HepG2 (cell line): ENCODE measurements at regions not wholly inside any gene's neighbourhood (a gene's known extent, or its start where the extent isn't known, plus 50 kb on each side); places are given as distances from the start of the nearest gene placed in this dataset.

Experiments used
- ATAC-seq: fragments of 200-7000 bp; cut with Tn5 transposase; 3 replicates; pipeline ENCODE4 v1.9.1; 2020; ENCODE audit warnings: mild to moderate bottlenecking, moderate library complexity
- BruUV-seq: library from RNA; stranded (reverse); fragments of 400-500 nt; replicated peaks from 2 replicates; lab custom pipeline; 2021; lab: Mats Ljungman, UMichigan
- CTCF ChIA-PET: fragments of 300-600 bp; formaldehyde crosslinking; extraction: SDS; loops from one replicate; lab custom pipeline; 2021; ENCODE audit warnings: low total read pairs, inconsistent platforms, low intra/inter-chr PET ratio; lab: Yijun Ruan, JAX
- POLR2A ChIA-PET: fragments of 350-600 bp; sonication (Branson Sonifier 250); formaldehyde crosslinking; loops from one replicate; lab custom pipeline; 2020; ENCODE audit warnings: antibody characterized with exemption, inconsistent platforms; lab: Yijun Ruan, JAX
- DNase-seq: peaks from one replicate; pipeline ENCODE4 v3.0.0-alpha.2; 2015; ENCODE audit warnings: low spot score
- FAIRE-seq: peaks from 3 replicates; lab custom pipeline; 2011; peaks lifted over from hg19 to GRCh38; lab: Jason Lieb, UNC
- H2AFZ ChIP-seq: one replicate; pipeline ENCODE4 v1.6.1; 2011; ENCODE audit warnings: low read length, inconsistent platforms
- H3K27ac ChIP-seq: fragments of 300-600 bp; 3 replicates; pipeline ENCODE4 v1.8.0; 2011; ENCODE audit warnings: mixed run types, mild to moderate bottlenecking, mixed read lengths, low read length, inconsistent platforms; ENCODE audit not compliant: insufficient read depth; ENCODE audit errors: extremely low read length
- H3K27me3 ChIP-seq, 2 experiments: fragments of 200-600 bp in 1 of 2; 2 replicates in 1 of 2; 3 replicates in 1 of 2; pipeline versions ENCODE4 v1.6.0 to v1.8.0; 2011; ENCODE audit warnings: low read length in 2 of 2, mild to moderate bottlenecking in 2 of 2, moderate library complexity in 2 of 2, inconsistent platforms in 1 of 2; ENCODE audit not compliant: insufficient read depth in 2 of 2, control insufficient read depth in 1 of 2
- H3K36me3 ChIP-seq, 2 experiments: fragments of 200-600 bp in 1 of 2; replicated peaks in 1 of 2; 2 replicates in 1 of 2; 3 replicates in 1 of 2; pipeline versions ENCODE4 v1.5.1 to v1.8.0; 2011; ENCODE audit warnings: low read length in 2 of 2, inconsistent platforms in 1 of 2; ENCODE audit not compliant: insufficient read depth in 2 of 2, control insufficient read depth in 1 of 2
- H3K4me1 ChIP-seq: 2 replicates; pipeline ENCODE4 v1.5.1; 2012; ENCODE audit warnings: low read length, inconsistent platforms; ENCODE audit not compliant: insufficient read depth
- H3K4me2 ChIP-seq: 2 replicates; pipeline ENCODE4 v1.6.0; 2011; ENCODE audit warnings: low read depth, low read length, inconsistent platforms
- H3K4me3 ChIP-seq, 3 experiments: fragments of 200-600 bp in 1 of 3; sonication (generic), shearing (Covaris generic) in 1 of 3; replicated peaks in 1 of 3; 2 replicates each; pipeline ENCODE4 v1.5.1; 2011 to 2016; ENCODE audit warnings: low read length in 3 of 3, inconsistent platforms in 2 of 3, low read depth in 2 of 3, mild to moderate bottlenecking in 2 of 3, control low read depth in 1 of 3, mixed read lengths in 1 of 3; ENCODE audit not compliant: insufficient read depth in 1 of 3
- H3K79me2 ChIP-seq: one replicate; pipeline ENCODE4 v1.6.1; 2011; ENCODE audit warnings: low read length, inconsistent platforms; ENCODE audit not compliant: insufficient read depth
- H3K9ac ChIP-seq: 2 replicates; pipeline ENCODE4 v1.6.0; 2011; ENCODE audit warnings: mild to moderate bottlenecking, low read depth, low read length, inconsistent platforms; ENCODE audit not compliant: insufficient read depth
- H3K9me3 ChIP-seq: 2 replicates; pipeline ENCODE4 v1.5.1; 2012; ENCODE audit warnings: mild to moderate bottlenecking, low read length
- H4K20me1 ChIP-seq: 2 replicates; pipeline ENCODE4 v1.6.0; 2011; ENCODE audit warnings: inconsistent platforms, mild to moderate bottlenecking, low read length, moderate library complexity; ENCODE audit not compliant: insufficient read depth
- BRF2 ChIP-seq: sonication (generic); formaldehyde crosslinking; IDR thresholded peaks from 2 replicates; pipeline ENCODE4 v1.8.1; 2022; ENCODE audit warnings: mild to moderate bottlenecking, missing genetic modification reagents
- DNMT1 ChIP-seq: sonication (generic); formaldehyde crosslinking; IDR thresholded peaks from 2 replicates; pipeline ENCODE4 v1.5.1; 2020; ENCODE audit warnings: mild to moderate bottlenecking, missing genetic modification reagents
- KMT2A ChIP-seq: sonication (generic); formaldehyde crosslinking; IDR thresholded peaks from 2 replicates; pipeline ENCODE4 v1.4.0; 2020; ENCODE audit warnings: missing genetic modification reagents
- LRRFIP1 ChIP-seq: sonication (generic); formaldehyde crosslinking; conservative IDR thresholded peaks from 2 replicates; pipeline ENCODE4 v1.4.0; 2020; ENCODE audit warnings: missing genetic modification reagents
- TFAP4 ChIP-seq: sonication (generic); IDR thresholded peaks from 2 replicates; pipeline ENCODE4 v1.6.1; 2016; ENCODE audit warnings: low read depth, borderline replicate concordance
- XRCC5 ChIP-seq: fragments of 200-400 bp; formaldehyde crosslinking; optimal IDR thresholded peaks from 2 replicates; pipeline ENCODE3; 2017; ENCODE audit warnings: mild to moderate bottlenecking, low read length
- ZFP36 ChIP-seq: fragments of 150-350 bp; IDR thresholded peaks from 2 replicates; pipeline ENCODE4 v1.6.1; 2018; ENCODE audit warnings: borderline replicate concordance, low read length, low read depth; ENCODE audit not compliant: partially characterized antibody
- ZNF512 ChIP-seq: sonication (generic); formaldehyde crosslinking; IDR thresholded peaks from 2 replicates; pipeline ENCODE4 v1.4.0; 2020; ENCODE audit warnings: mild to moderate bottlenecking, missing genetic modification reagents
- ZNF597 ChIP-seq: sonication (generic); formaldehyde crosslinking; IDR thresholded peaks from 2 replicates; pipeline ENCODE4 v1.5.0; 2020; ENCODE audit warnings: missing genetic modification reagents
- ZNF703 ChIP-seq: sonication (generic); formaldehyde crosslinking; IDR thresholded peaks from 2 replicates; pipeline ENCODE4 v1.5.1; 2020; ENCODE audit warnings: missing genetic modification reagents, mild to moderate bottlenecking, moderate library complexity, borderline replicate concordance
- ZNF788 ChIP-seq: sonication (generic); formaldehyde crosslinking; IDR thresholded peaks from 2 replicates; pipeline ENCODE4 v1.5.0; 2020; ENCODE audit warnings: mild to moderate bottlenecking, missing genetic modification reagents, borderline replicate concordance
- ZNF839 ChIP-seq: sonication (generic); formaldehyde crosslinking; IDR thresholded peaks from 2 replicates; pipeline ENCODE4 v1.4.0; 2020; ENCODE audit warnings: missing genetic modification reagents, mild to moderate bottlenecking, borderline replicate concordance
- ZSCAN25 ChIP-seq: sonication (generic); formaldehyde crosslinking; IDR thresholded peaks from 2 replicates; pipeline ENCODE4 v1.8.0; 2022; ENCODE audit warnings: mild to moderate bottlenecking, missing genetic modification reagents
- WGBS: methylation state at CpG from one replicate; pipeline ENCODE4 v1.1.6; 2017; ENCODE audit warnings: low lambda C conversion rate; 5-methylcytosine and 5-hydroxymethylcytosine counted together
- in situ Hi-C: cut with HindIII; loops from 2 replicates; pipeline ENCODE4 v1.10.0; 2017; ENCODE audit warnings: low pct_unique_long_range_greater_than_20kb; ENCODE audit not compliant: extremely low pct_ligation_motif_present
- intact Hi-C: fragments of 100-400 bp; cut with micrococcal nuclease; formaldehyde crosslinking; loops from one replicate; pipeline ENCODE4 v1.10.0; 2022; ENCODE audit not compliant: unreplicated experiment

- H3K9me3 ChIP-seq = no peaks in the 10 kb centered on the region
- H3K4me1 ChIP-seq = peaks cover 17% of the 10 kb centered on the region
- H3K4me3 ChIP-seq = no peak overlapping the region
- no peak for ATAC-seq
- no peaks in the 10 kb centered on the region for H3K27me3 ChIP-seq
- no peak for FAIRE-seq
- POLR2A ChIA-PET = no interaction called here
- in situ Hi-C loops (loop anchor here (5.0 kb wide), 1 partner anchor 225 kb away; no protein-coding TSS in a partner anchor), intact Hi-C loops (no loop called here)
- H3K27ac ChIP-seq = no peak overlapping the region
- DNase-seq = no peak
- H3K79me2 ChIP-seq = no peaks in the 10 kb centered on the region
- H2AFZ ChIP-seq = no peak overlapping the region
- H4K20me1 ChIP-seq = no peaks in the 10 kb centered on the region
- WGBS = 54% methylated on average over 5 of the region's 5 CpGs
- BruUV-seq = no TSS peak
- no peak overlapping the region for H3K4me2 ChIP-seq
- CTCF ChIA-PET = interaction anchor here (0.6 kb wide), 1 partner anchor 479 kb away, joined by 3 read pairs; no protein-coding TSS in a partner anchor
- H3K9ac ChIP-seq = no peak overlapping the region
- no peaks in the 10 kb centered on the region for H3K36me3 ChIP-seq
- TF ChIP-seq BRF2 (CRISPR knock-in tag) = no peak
- no peak for TF ChIP-seq ZNF703 (CRISPR knock-in tag)
- no peak for TF ChIP-seq ZFP36
- TF ChIP-seq XRCC5 = no peak
- TF ChIP-seq ZNF512 = no peak
- no peak for TF ChIP-seq TFAP4
- TF ChIP-seq ZNF597 (CRISPR knock-in tag) = no peak
- TF ChIP-seq ZNF839 = no peak
- TF ChIP-seq KMT2A (CRISPR knock-in tag) = no peak
- TF ChIP-seq DNMT1 (CRISPR knock-in tag) = no peak
- no peak for TF ChIP-seq ZNF788 (CRISPR knock-in tag)
- TF ChIP-seq ZSCAN25 (CRISPR knock-in tag) = no peak
- TF ChIP-seq LRRFIP1 (CRISPR knock-in tag) = no peak
These were observed 62.8 kb upstream of the LRRC1 start for GRCh38 chr6:53731866-53732636.
